Right ventricle myocardium superior (tissue), 1 donor: ENCODE measurements at regions not wholly inside any gene's neighbourhood (a gene's known extent, or its start where the extent isn't known, plus 50 kb on each side); places are given as distances from the start of the nearest gene placed in this dataset.
A peak's percentile ranks its signal among the peaks of the same experiment; 100 is the strongest.

Experiments
- ATAC-seq: fragments of 200-7000 bp; cut with Tn5 transposase; one replicate; pipeline ENCODE4 v1.9.1; 2020; ENCODE audit warnings: mild to moderate bottlenecking; ENCODE audit not compliant: poor library complexity
- DNase-seq: peaks from one replicate; pipeline ENCODE4 v3.0.0-alpha.2; 2020
- intact Hi-C: fragments of 100-400 bp; cut with DNase I; formaldehyde crosslinking; loops from one replicate; pipeline ENCODE4 v1.11.2; 2022
- donor health status: DM: no; HTN: yes; CAD: no; lungs with severe emphysema.

- no peak for ATAC-seq
- no peak for DNase-seq
- intact Hi-C loops: no loop called here
Observed at GRCh38 chr6:137362878-137363804, 131.1 kb downstream of the OLIG3 start.

- DNase-seq (no peak), ATAC-seq (no peak)
- intact Hi-C loops: no loop called here
Observed at GRCh38 chr6:137361701-137362100, 132.5 kb downstream of the OLIG3 start.

- ATAC-seq (no peak), DNase-seq (no peak)
- intact Hi-C loops: no loop called here
Observed at GRCh38 chr6:137358273-137358672, 135.9 kb downstream of the OLIG3 start.

GRCh38 chr6:137357948-137358266 is 136.3 kb downstream of the OLIG3 start:
- DNase-seq: no peak
- ATAC-seq: no peak
- intact Hi-C loops: no loop called here

- intact Hi-C loops: no loop called here
- no peak for DNase-seq
- ATAC-seq: no peak
Observed at GRCh38 chr6:137357263-137357947, 136.8 kb downstream of the OLIG3 start.

- DNase-seq (no peak), ATAC-seq (no peak)
Observed at GRCh38 chr6:137353842-137354397, 134.7 kb upstream of the IFNGR1 start.

GRCh38 chr6:137353346-137353745 is 134.2 kb upstream of the IFNGR1 start:
- DNase-seq: no peak
- intact Hi-C loops: no loop called here
- no peak for ATAC-seq

More at GRCh38 chr6:137353842-137354397, 134.7 kb upstream of the IFNGR1 start:
- intact Hi-C loops: no loop called here

- no peak for ATAC-seq
- no peak for DNase-seq
- intact Hi-C loops: no loop called here
Observed at GRCh38 chr6:137352859-137353258, 133.7 kb upstream of the IFNGR1 start.

GRCh38 chr6:137351890-137352289 is 132.7 kb upstream of the IFNGR1 start:
- DNase-seq: no peak
- ATAC-seq: no peak
- intact Hi-C loops: no loop called here

- ATAC-seq: no peak
- intact Hi-C loops: no loop called here
- no peak for DNase-seq
Observed at GRCh38 chr6:137350857-137351256, 131.7 kb upstream of the IFNGR1 start.

GRCh38 chr6:137349856-137350830 is 131.0 kb upstream of the IFNGR1 start:
- DNase-seq: no peak
- intact Hi-C loops: no loop called here
- ATAC-seq: no peak

GRCh38 chr6:137348777-137349176 is 129.6 kb upstream of the IFNGR1 start:
- no peak for ATAC-seq
- intact Hi-C loops: no loop called here
- no peak for DNase-seq

GRCh38 chr6:137343241-137343640 is 124.1 kb upstream of the IFNGR1 start:
- ATAC-seq (no peak), DNase-seq (no peak)
- intact Hi-C loops: no loop called here

- ATAC-seq (peak; percentile 22), DNase-seq (peak; percentile 48)
- intact Hi-C loops: no loop called here
Observed at GRCh38 chr6:137342607-137343190, 123.5 kb upstream of the IFNGR1 start.

GRCh38 chr6:137341681-137342195 is 122.6 kb upstream of the IFNGR1 start:
- ATAC-seq (peak; percentile 56), DNase-seq (peak; percentile 63)
- intact Hi-C loops: no loop called here

- intact Hi-C loops: no loop called here
- DNase-seq: no peak
- ATAC-seq: peak; percentile 46
Observed at GRCh38 chr6:137339929-137340559, 120.9 kb upstream of the IFNGR1 start.

- intact Hi-C loops: no loop called here
- ATAC-seq (no peak), DNase-seq (no peak)
Observed at GRCh38 chr6:137334884-137335283, 115.7 kb upstream of the IFNGR1 start.

GRCh38 chr6:137334094-137334493 is 114.9 kb upstream of the IFNGR1 start:
- no peak for DNase-seq
- peak; percentile 71 for ATAC-seq
- intact Hi-C loops: no loop called here
